ENCODE measurements at regions not wholly inside any gene's neighbourhood (a gene's known extent, or its start where the extent isn't known, plus 50 kb on each side); places are given as distances from the start of the nearest gene placed in this dataset.

DNA sequence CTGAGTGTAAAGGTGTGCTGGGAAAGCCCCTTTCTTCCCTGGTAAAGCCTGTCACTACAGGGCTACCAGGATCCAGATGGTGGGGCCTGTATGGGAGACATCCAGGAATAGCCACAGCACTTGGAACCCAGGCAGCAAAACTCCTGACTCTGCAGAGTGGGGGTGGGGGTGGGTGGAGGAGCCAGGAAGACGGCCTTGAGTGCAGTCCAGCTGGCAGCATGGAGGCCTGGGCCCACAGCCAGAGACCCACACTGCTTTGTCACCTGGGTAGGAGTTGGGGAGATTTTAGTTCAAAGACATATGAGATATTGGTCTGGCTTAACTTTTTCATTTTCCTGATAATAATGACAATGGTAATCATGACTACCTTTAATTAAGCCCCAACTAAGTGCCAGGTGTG, 116.7 kb upstream of the MRPS22 start:
- no peak overlapping the region for H2BK120ac ChIP-seq (ENCODE audit: low read depth, low read length, poor library complexity, severe bottlenecking)
- H3K4me2 ChIP-seq (ENCODE audit: insufficient read depth, insufficient read length, low read length): no peak overlapping the region
- H3K23me2 ChIP-seq (ENCODE audit: insufficient read length, low read depth, low read length, poor library complexity, severe bottlenecking): no peaks in the 10 kb centered on the region
- no peak overlapping the region for H3K27ac ChIP-seq (ENCODE audit: insufficient read length, low read depth, low read length)
- Mint-ChIP-seq H3K4me3 (no peak overlapping the region), H3K4me1 (0 out of 4 replicates have a peak, but pooled peaks cover 0 to 3% of the 10 kb centered on the region in 2 experiments), H3K27me3 (ENCODE audit: low read depth) (peaks cover 41% of the 10 kb centered on the region), H3K9me3 (no peaks in the 10 kb centered on the region), H3K27ac (no peak overlapping the region), H3K36me3 (ENCODE audit: insufficient read depth in 1 of 3, low read depth in 3 of 3) (no peaks in the 10 kb centered on the region)
- no CpG with 5 or more reads among the region's 1 CpG for WGBS (ENCODE audit: extremely low coverage, insufficient read length, low lambda C conversion rate)
- H3K4me1 ChIP-seq (ENCODE audit: insufficient read depth, low read length): no peaks in the 10 kb centered on the region
- no peak for DNase-seq
- H3K9ac ChIP-seq (ENCODE audit: extremely low read depth, insufficient read length, low read length): no peak overlapping the region
- H2BK20ac ChIP-seq (ENCODE audit: low read depth, low read length, poor library complexity, severe bottlenecking): no peak overlapping the region
- H4K5ac ChIP-seq (ENCODE audit: insufficient read length, low read depth, low read length): no peak overlapping the region
- H4K20me1 ChIP-seq (ENCODE audit: control insufficient read depth, insufficient read depth, insufficient read length): no peaks in the 10 kb centered on the region
- no peaks in the 10 kb centered on the region for H3K27me3 ChIP-seq (ENCODE audit: insufficient read depth, low read length)
- H3K4ac ChIP-seq (ENCODE audit: low read depth, low read length): no peak overlapping the region
- no peak overlapping the region for H3K18ac ChIP-seq (ENCODE audit: insufficient read length, low read depth, low read length)
- no peak overlapping the region for H3K56ac ChIP-seq (ENCODE audit: insufficient read length, low read depth, low read length)
- no peak overlapping the region for H2BK12ac ChIP-seq (ENCODE audit: insufficient read length, low read depth, low read length)
- H3K9me3 ChIP-seq (ENCODE audit: control insufficient read depth, low read depth, low read length): no peaks in the 10 kb centered on the region
- H4K8ac ChIP-seq (replicated peaks; ENCODE audit: insufficient read length, low read depth, low read length): no peak overlapping the region
- no peak overlapping the region for H2BK15ac ChIP-seq (ENCODE audit: low read depth, low read length)
- H3K23ac ChIP-seq (ENCODE audit: insufficient read length, low read depth, low read length): no peak overlapping the region
- no peak overlapping the region for H2AK5ac ChIP-seq (ENCODE audit: insufficient read length, low read length)
- H3K14ac ChIP-seq (ENCODE audit: insufficient read depth, low read length): no peak overlapping the region
- H2AFZ ChIP-seq (ENCODE audit: low read length): no peak overlapping the region
- no peaks in the 10 kb centered on the region for H3K79me1 ChIP-seq (ENCODE audit: insufficient read depth, low read depth, low read length, poor library complexity, severe bottlenecking)
- H4K91ac ChIP-seq (ENCODE audit: insufficient read length, low read depth, low read length): no peak overlapping the region
- no peak overlapping the region for H2BK5ac ChIP-seq (ENCODE audit: insufficient read length, low read length)
- no peaks in the 10 kb centered on the region for H3K79me2 ChIP-seq (ENCODE audit: insufficient read depth, low read length)
- H3T11ph ChIP-seq (ENCODE audit: low read length): no peak overlapping the region
- TF ChIP-seq, protein P1, sequence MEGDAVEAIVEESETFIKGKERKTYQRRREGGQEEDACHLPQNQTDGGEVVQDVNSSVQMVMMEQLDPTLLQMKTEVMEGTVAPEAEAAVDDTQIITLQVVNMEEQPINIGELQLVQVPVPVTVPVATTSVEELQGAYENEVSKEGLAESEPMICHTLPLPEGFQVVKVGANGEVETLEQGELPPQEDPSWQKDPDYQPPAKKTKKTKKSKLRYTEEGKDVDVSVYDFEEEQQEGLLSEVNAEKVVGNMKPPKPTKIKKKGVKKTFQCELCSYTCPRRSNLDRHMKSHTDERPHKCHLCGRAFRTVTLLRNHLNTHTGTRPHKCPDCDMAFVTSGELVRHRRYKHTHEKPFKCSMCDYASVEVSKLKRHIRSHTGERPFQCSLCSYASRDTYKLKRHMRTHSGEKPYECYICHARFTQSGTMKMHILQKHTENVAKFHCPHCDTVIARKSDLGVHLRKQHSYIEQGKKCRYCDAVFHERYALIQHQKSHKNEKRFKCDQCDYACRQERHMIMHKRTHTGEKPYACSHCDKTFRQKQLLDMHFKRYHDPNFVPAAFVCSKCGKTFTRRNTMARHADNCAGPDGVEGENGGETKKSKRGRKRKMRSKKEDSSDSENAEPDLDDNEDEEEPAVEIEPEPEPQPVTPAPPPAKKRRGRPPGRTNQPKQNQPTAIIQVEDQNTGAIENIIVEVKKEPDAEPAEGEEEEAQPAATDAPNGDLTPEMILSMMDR (conservative IDR thresholded peaks at IDR 0.05): no peak
